ENCODE measurements at regions not wholly inside any gene's neighbourhood (a gene's known extent, or its start where the extent isn't known, plus 50 kb on each side); places are given as distances from the start of the nearest gene placed in this dataset.
"Not testable (repeated sequence)": the region's sequence is repeated elsewhere in the genome, so short reads cannot be mapped to it uniquely, and the experiment has no call there.

GRCh38 chr10:114751856-114752255, 69.7 kb upstream of the FHIP2A start:
- Mint-ChIP-seq H3K36me3 (ENCODE audit: low read depth) (no peaks in the 10 kb centered on the region), H3K9me3 (peaks cover 3% of the 10 kb centered on the region), H3K4me1 (peaks cover 8% of the 10 kb centered on the region), H3K27me3 (ENCODE audit: low read depth, poor library complexity) (peaks cover 26% of the 10 kb centered on the region), H3K27ac (no peak overlapping the region), H3K4me3 (no peak overlapping the region)
- DNase-seq = no peak
- no peak for TF ChIP-seq CTCF (IDR thresholded peaks at IDR 0.05)

- not testable (repeated sequence) for H3K36me3 Mint-ChIP-seq (ENCODE audit: low read depth); DNase-seq; H3K4me1 Mint-ChIP-seq; H3K27ac Mint-ChIP-seq; H3K4me3 Mint-ChIP-seq; H3K9me3 Mint-ChIP-seq
- H3K27me3 Mint-ChIP-seq (ENCODE audit: low read depth, poor library complexity) = peaks cover 26% of the 10 kb centered on the region
Measured at GRCh38 chr10:114752570-114752969, 69.0 kb upstream of the FHIP2A start.

- Mint-ChIP-seq H3K9me3 (peaks cover 3% of the 10 kb centered on the region), H3K27me3 (ENCODE audit: low read depth, poor library complexity) (peaks cover 25% of the 10 kb centered on the region), H3K4me3 (no peak overlapping the region), H3K4me1 (peaks cover 8% of the 10 kb centered on the region), H3K36me3 (ENCODE audit: low read depth) (no peaks in the 10 kb centered on the region), H3K27ac (no peak overlapping the region)
- DNase-seq = no peak
- no peak for TF ChIP-seq CTCF (IDR thresholded peaks at IDR 0.05)
Measured at GRCh38 chr10:114753126-114753525, 68.5 kb upstream of the FHIP2A start.

GRCh38 chr10:114754445-114755320, 66.9 kb upstream of the FHIP2A start:
- Mint-ChIP-seq H3K27ac (no peak overlapping the region), H3K27me3 (ENCODE audit: low read depth, poor library complexity) (peaks cover 18% of the 10 kb centered on the region)
- no peak for DNase-seq

GRCh38 chr10:114755537-114755936, 66.0 kb upstream of the FHIP2A start:
- no peak for DNase-seq
- no peaks in the 10 kb centered on the region for H3K36me3 Mint-ChIP-seq (ENCODE audit: low read depth)
- H3K9me3 Mint-ChIP-seq = peaks cover 3% of the 10 kb centered on the region
- H3K27me3 Mint-ChIP-seq (ENCODE audit: low read depth, poor library complexity) = peaks cover 17% of the 10 kb centered on the region
- peaks cover 8% of the 10 kb centered on the region for H3K4me1 Mint-ChIP-seq
- TF ChIP-seq CTCF (IDR thresholded peaks at IDR 0.05) = no peak
- no peak overlapping the region for H3K27ac Mint-ChIP-seq
- H3K4me3 Mint-ChIP-seq = no peak overlapping the region

More at GRCh38 chr10:114754445-114755320, 66.9 kb upstream of the FHIP2A start:
- TF ChIP-seq CTCF (IDR thresholded peaks at IDR 0.05) = no peak
- Mint-ChIP-seq H3K4me1 (peaks cover 8% of the 10 kb centered on the region), H3K9me3 (peaks cover 3% of the 10 kb centered on the region), H3K4me3 (no peak overlapping the region), H3K36me3 (ENCODE audit: low read depth) (no peaks in the 10 kb centered on the region)

GRCh38 chr10:114758331-114758730, 63.2 kb upstream of the FHIP2A start:
- no peak for TF ChIP-seq CTCF (IDR thresholded peaks at IDR 0.05)
- peaks cover 8% of the 10 kb centered on the region for H3K4me1 Mint-ChIP-seq
- H3K27ac Mint-ChIP-seq = no peak overlapping the region
- no peaks in the 10 kb centered on the region for H3K9me3 Mint-ChIP-seq
- DNase-seq = no peak
- no peak overlapping the region for H3K4me3 Mint-ChIP-seq
- H3K27me3 Mint-ChIP-seq (ENCODE audit: low read depth, poor library complexity) = peaks cover 21% of the 10 kb centered on the region
- no peaks in the 10 kb centered on the region for H3K36me3 Mint-ChIP-seq (ENCODE audit: low read depth)

Measured in nephron progenitor cell (in vitro differentiated cells).